Superior temporal gyrus (tissue), 1 donor: ENCODE measurements at regions not wholly inside any gene's neighbourhood (a gene's known extent, or its start where the extent isn't known, plus 50 kb on each side); places are given as distances from the start of the nearest gene placed in this dataset.
"Not testable (repeated sequence)": the region's sequence is repeated elsewhere in the genome, so short reads cannot be mapped to it uniquely, and the experiment has no call there.

ENCODE experiments used
- DNase-seq: peaks from one replicate; pipeline ENCODE4 v3.0.0-alpha.2; 2016; ENCODE audit errors: extremely low spot score

- DNase-seq, result no peak
Measured at GRCh38 chr11:37323843-37324242, 725.8 kb upstream of the RAG2 start.

- DNase-seq, result no peak
Measured at GRCh38 chr11:37322333-37323194, 724.5 kb upstream of the RAG2 start.

- DNase-seq, result no peak
Measured at GRCh38 chr11:37320921-37321320, 722.9 kb upstream of the RAG2 start.

GRCh38 chr11:37317803-37318202, 719.8 kb upstream of the RAG2 start:
- no peak for DNase-seq

- DNase-seq, result no peak
Measured at GRCh38 chr11:37313266-37313665, 715.2 kb upstream of the RAG2 start.

- no peak for DNase-seq
Measured at GRCh38 chr11:37306563-37306962, 708.5 kb upstream of the RAG2 start.

- DNase-seq, result not testable (repeated sequence)
Measured at GRCh38 chr11:37301405-37301804, 703.4 kb upstream of the RAG2 start.

GRCh38 chr11:37298173-37298572, 700.1 kb upstream of the RAG2 start:
- DNase-seq, result no peak

GRCh38 chr11:37286890-37287289, 688.9 kb upstream of the RAG2 start:
- DNase-seq, result no peak

GRCh38 chr11:37282367-37282766, 684.3 kb upstream of the RAG2 start:
- no peak for DNase-seq

GRCh38 chr11:37280200-37280599, 682.2 kb upstream of the RAG2 start:
- DNase-seq, result no peak

GRCh38 chr11:37277896-37278465, 679.9 kb upstream of the RAG2 start:
- DNase-seq, result no peak

GRCh38 chr11:37264783-37265182, 666.7 kb upstream of the RAG2 start:
- no peak for DNase-seq

GRCh38 chr11:37264060-37264459, 666.0 kb upstream of the RAG2 start:
- DNase-seq, result no peak

GRCh38 chr11:37263467-37263866, 665.4 kb upstream of the RAG2 start:
- DNase-seq, result not testable (repeated sequence)

- DNase-seq, result no peak
Measured at GRCh38 chr11:37259734-37260133, 661.7 kb upstream of the RAG2 start.

GRCh38 chr11:37248145-37248544, 650.1 kb upstream of the RAG2 start:
- no peak for DNase-seq

GRCh38 chr11:37246092-37246491, 648.1 kb upstream of the RAG2 start:
- DNase-seq, result not testable (repeated sequence)

- no peak for DNase-seq
Measured at GRCh38 chr11:37230865-37231264, 632.8 kb upstream of the RAG2 start.

- no peak for DNase-seq
Measured at GRCh38 chr11:37223962-37224361, 625.9 kb upstream of the RAG2 start.

- DNase-seq, result no peak
Measured at GRCh38 chr11:37203006-37203405, 605.0 kb upstream of the RAG2 start.

- no peak for DNase-seq
Measured at GRCh38 chr11:37199082-37199481, 601.0 kb upstream of the RAG2 start.

- DNase-seq, result no peak
Measured at GRCh38 chr11:37184326-37184725, 586.3 kb upstream of the RAG2 start.
